ENCODE measurements at regions not wholly inside any gene's neighbourhood (a gene's known extent, or its start where the extent isn't known, plus 50 kb on each side); places are given as distances from the start of the nearest gene placed in this dataset.

DNA sequence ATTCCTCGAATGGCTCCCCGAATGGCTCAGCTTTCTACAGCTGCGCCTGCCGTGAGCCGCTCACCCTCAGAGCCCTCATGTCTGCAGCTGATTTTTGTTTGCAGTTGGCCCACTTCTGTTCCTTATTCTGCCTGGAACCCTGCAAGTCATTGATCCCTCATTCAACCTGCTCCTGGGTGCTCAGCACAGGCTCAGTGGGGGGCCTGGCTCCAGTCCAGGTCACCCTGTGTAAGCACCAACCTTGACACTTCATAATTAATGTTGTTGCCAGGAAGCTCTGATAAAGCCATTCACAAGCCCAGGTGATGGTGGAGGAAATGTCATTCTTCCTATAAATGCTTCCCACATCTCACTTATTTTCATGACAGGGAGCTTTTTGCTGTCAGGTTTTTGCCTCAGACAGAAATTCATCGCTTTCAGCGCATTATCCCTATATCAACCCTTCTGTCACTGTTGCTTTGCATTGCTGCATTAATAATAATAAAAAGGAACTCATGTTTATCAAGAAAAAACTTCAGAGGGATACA lies 85.7 kb downstream of the F11 start:
- no peak for TF ChIP-seq POLR2A (IDR thresholded peaks at IDR 0.05)
- TF ChIP-seq, protein P1, sequence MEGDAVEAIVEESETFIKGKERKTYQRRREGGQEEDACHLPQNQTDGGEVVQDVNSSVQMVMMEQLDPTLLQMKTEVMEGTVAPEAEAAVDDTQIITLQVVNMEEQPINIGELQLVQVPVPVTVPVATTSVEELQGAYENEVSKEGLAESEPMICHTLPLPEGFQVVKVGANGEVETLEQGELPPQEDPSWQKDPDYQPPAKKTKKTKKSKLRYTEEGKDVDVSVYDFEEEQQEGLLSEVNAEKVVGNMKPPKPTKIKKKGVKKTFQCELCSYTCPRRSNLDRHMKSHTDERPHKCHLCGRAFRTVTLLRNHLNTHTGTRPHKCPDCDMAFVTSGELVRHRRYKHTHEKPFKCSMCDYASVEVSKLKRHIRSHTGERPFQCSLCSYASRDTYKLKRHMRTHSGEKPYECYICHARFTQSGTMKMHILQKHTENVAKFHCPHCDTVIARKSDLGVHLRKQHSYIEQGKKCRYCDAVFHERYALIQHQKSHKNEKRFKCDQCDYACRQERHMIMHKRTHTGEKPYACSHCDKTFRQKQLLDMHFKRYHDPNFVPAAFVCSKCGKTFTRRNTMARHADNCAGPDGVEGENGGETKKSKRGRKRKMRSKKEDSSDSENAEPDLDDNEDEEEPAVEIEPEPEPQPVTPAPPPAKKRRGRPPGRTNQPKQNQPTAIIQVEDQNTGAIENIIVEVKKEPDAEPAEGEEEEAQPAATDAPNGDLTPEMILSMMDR (IDR thresholded peaks at IDR 0.05): no peak

All from adrenal gland (tissue), 5 donors.